A549 (cell line): ENCODE measurements at regions not wholly inside any gene's neighbourhood (a gene's known extent, or its start where the extent isn't known, plus 50 kb on each side); places are given as distances from the start of the nearest gene placed in this dataset.
A peak's percentile ranks its signal among the peaks of the same experiment; 100 is the strongest.

Experiments
- ATAC-seq, 2 experiments: fragments of 200-7000 bp in 1 of 2; fragments of >200 bp in 1 of 2; cut with Nextera tagmentation in 1 of 2; cut with Tn5 transposase in 1 of 2; 3 replicates each; pipeline versions ENCODE4 v1.8.0 to v1.9.1; 2018 to 2020; ENCODE audit warnings: mild to moderate bottlenecking in 1 of 2, moderate library complexity in 1 of 2
- CTCF ChIA-PET: fragments of 300-600 bp; sonication (Branson Sonifier 250); formaldehyde crosslinking; extraction: SDS; loops from one replicate; lab custom pipeline; 2021; ENCODE audit warnings: antibody characterized with exemption, inconsistent platforms; lab: Yijun Ruan, JAX
- POLR2A ChIA-PET: fragments of 350-600 bp; formaldehyde crosslinking; extraction: SDS; loops from one replicate; lab custom pipeline; 2021; ENCODE audit warnings: antibody characterized with exemption, inconsistent platforms; lab: Yijun Ruan, JAX
- DNase-seq, 2 experiments: peaks; one replicate each; pipeline versions ENCODE4 v3.0.0 to v3.0.0-alpha.2; 2011 to 2016; ENCODE audit warnings: low read depth in 1 of 2, low spot score in 1 of 2
- FAIRE-seq: peaks from 2 replicates; lab custom pipeline; 2011; peaks lifted over from hg19 to GRCh38; lab: Jason Lieb, UNC
- H3K27ac ChIP-seq, 2 experiments: fragments of >200 bp; sonication (Bioruptor Twin); formaldehyde crosslinking; 3 replicates each; pipeline ENCODE4 v1.5.1; 2016 to 2017
- H3K4me1 ChIP-seq: fragments of >200 bp; sonication (Bioruptor Twin); formaldehyde crosslinking; 3 replicates; pipeline ENCODE4 v1.6.1; 2016
- H3K4me2 ChIP-seq: fragments of >200 bp; sonication (Bioruptor Twin); formaldehyde crosslinking; 3 replicates; pipeline ENCODE4 v1.6.1; 2016
- H3K4me3 ChIP-seq: fragments of >200 bp; sonication (Bioruptor Twin); formaldehyde crosslinking; 3 replicates; pipeline ENCODE4 v1.5.1; 2016
- H3K9me3 ChIP-seq: fragments of >200 bp; sonication (Bioruptor Twin); formaldehyde crosslinking; 3 replicates; pipeline ENCODE4 v1.6.1; 2016
- BHLHE40 ChIP-seq: IDR thresholded peaks from 2 replicates; pipeline ENCODE4 v1.6.1; 2012; ENCODE audit warnings: low read depth, low read length, inconsistent platforms
- CHD2 ChIP-seq: fragments of 150-350 bp; IDR thresholded peaks from 2 replicates; pipeline ENCODE4 v1.6.1; 2014; ENCODE audit warnings: low read length; ENCODE audit not compliant: partially characterized antibody
- CHD4 ChIP-seq: fragments of 200-600 bp; sonication (generic); IDR thresholded peaks from 2 replicates; pipeline ENCODE4 v1.6.1; 2016; ENCODE audit warnings: antibody characterized with exemption, mild to moderate bottlenecking, borderline replicate concordance
- EHMT2 ChIP-seq: fragments of 200-600 bp; sonication (generic); IDR thresholded peaks from 2 replicates; pipeline ENCODE4 v1.6.1; 2016; ENCODE audit warnings: antibody characterized with exemption, low read depth, mild to moderate bottlenecking, moderate library complexity
- ESRRA ChIP-seq: fragments of 150-350 bp; IDR thresholded peaks from 2 replicates; pipeline ENCODE4 v1.6.1; 2014; ENCODE audit warnings: mild to moderate bottlenecking, low read length, borderline replicate concordance
- GATA3 ChIP-seq: IDR thresholded peaks from 2 replicates; pipeline ENCODE4 v1.6.1; 2012; ENCODE audit warnings: borderline replicate concordance
- HDAC2 ChIP-seq: fragments of 200-600 bp; sonication (generic); IDR thresholded peaks from 2 replicates; pipeline ENCODE4 v1.6.1; 2016
- JUNB ChIP-seq: fragments of >200 bp; sonication (Bioruptor Twin); formaldehyde crosslinking; IDR thresholded peaks from 2 replicates; pipeline ENCODE4 v1.6.1; 2016
- KDM1A ChIP-seq: fragments of 200-600 bp; sonication (generic); IDR thresholded peaks from 2 replicates; pipeline ENCODE4 v1.6.1; 2016; ENCODE audit warnings: low read depth, mild to moderate bottlenecking
- MAZ ChIP-seq: fragments of 150-350 bp; IDR thresholded peaks from 2 replicates; pipeline ENCODE4 v1.6.1; 2014; ENCODE audit warnings: antibody characterized with exemption, low read depth, low read length, borderline replicate concordance
- MYC ChIP-seq: IDR thresholded peaks from 2 replicates; pipeline ENCODE4 v1.6.1; 2012; ENCODE audit warnings: mild to moderate bottlenecking, inconsistent platforms, low read length, improper control_type of control experiment, borderline replicate concordance
- NFE2L2 ChIP-seq: fragments of 150-350 bp; conservative IDR thresholded peaks from 2 replicates; pipeline ENCODE4 v1.6.1; 2014; ENCODE audit warnings: low read length
- PBX3 ChIP-seq: IDR thresholded peaks from 2 replicates; pipeline ENCODE4 v1.6.1; 2012
- RAD21 ChIP-seq, 2 experiments: fragments of >200 bp in 1 of 2; sonication (Bioruptor Twin) in 1 of 2; formaldehyde crosslinking in 1 of 2; IDR thresholded peaks in 1 of 2; conservative IDR thresholded peaks in 1 of 2; 2 replicates in 1 of 2; 3 replicates in 1 of 2; pipeline ENCODE4 v1.6.1; 2012 to 2018; ENCODE audit warnings: inconsistent platforms in 1 of 2
- REST ChIP-seq: fragments of 200-600 bp; sonication (generic); IDR thresholded peaks from 2 replicates; pipeline ENCODE4 v1.6.1; 2016; ENCODE audit warnings: antibody characterized with exemption, mild to moderate bottlenecking, moderate library complexity
- RFX5 ChIP-seq: fragments of 450-650 bp; IDR thresholded peaks from 2 replicates; pipeline ENCODE4 v1.7.1; 2014; ENCODE audit warnings: antibody characterized with exemption, mild to moderate bottlenecking, moderate library complexity
- TFCP2L1 ChIP-seq: fragments of 250-450 bp; sonication (Bioruptor Pico); IDR thresholded peaks from 2 replicates; pipeline ENCODE4 v1.5.0; 2021; ENCODE audit warnings: mild to moderate bottlenecking
- TP53 ChIP-seq: fragments of 250-450 bp; sonication (Bioruptor Pico); IDR thresholded peaks from 2 replicates; pipeline ENCODE4 v1.5.0; 2021; ENCODE audit warnings: mild to moderate bottlenecking, moderate library complexity
- ZFP36 ChIP-seq: fragments of 450-650 bp; IDR thresholded peaks from 2 replicates; pipeline ENCODE4 v1.6.1; 2014; ENCODE audit warnings: borderline replicate concordance; ENCODE audit not compliant: partially characterized antibody
- WGBS: methylation state at CpG from one replicate; pipeline ENCODE4 v1.1.6; 2017; ENCODE audit errors: missing lambda C conversion rate; 5-methylcytosine and 5-hydroxymethylcytosine counted together
- TF ChIP-seq, protein P1 (sequence below): fragments of >200 bp; sonication (Bioruptor Twin); formaldehyde crosslinking; IDR thresholded peaks from 3 replicates; pipeline ENCODE4 v1.6.1; 2016

- 34% methylated on average over 2 of the region's 2 CpGs for WGBS
- no peak overlapping the region for H3K4me2 ChIP-seq
- no peaks in the 10 kb centered on the region for H3K9me3 ChIP-seq
- TF ChIP-seq RFX5: no peak
- no peak for TF ChIP-seq REST
- no peak for TF ChIP-seq GATA3
- TF ChIP-seq MYC: no peak
- TF ChIP-seq BHLHE40: no peak
- TF ChIP-seq CHD4: no peak
- no peak for TF ChIP-seq NFE2L2
- no peak for TF ChIP-seq TP53 (CRISPR knock-in tag)
- TF ChIP-seq RAD21 (conservative IDR thresholded peaks at IDR 0.05 in 1 of 2, IDR thresholded peaks at IDR 0.05 in 1 of 2): no peak
- no peak for TF ChIP-seq HDAC2
- TF ChIP-seq, protein P1, sequence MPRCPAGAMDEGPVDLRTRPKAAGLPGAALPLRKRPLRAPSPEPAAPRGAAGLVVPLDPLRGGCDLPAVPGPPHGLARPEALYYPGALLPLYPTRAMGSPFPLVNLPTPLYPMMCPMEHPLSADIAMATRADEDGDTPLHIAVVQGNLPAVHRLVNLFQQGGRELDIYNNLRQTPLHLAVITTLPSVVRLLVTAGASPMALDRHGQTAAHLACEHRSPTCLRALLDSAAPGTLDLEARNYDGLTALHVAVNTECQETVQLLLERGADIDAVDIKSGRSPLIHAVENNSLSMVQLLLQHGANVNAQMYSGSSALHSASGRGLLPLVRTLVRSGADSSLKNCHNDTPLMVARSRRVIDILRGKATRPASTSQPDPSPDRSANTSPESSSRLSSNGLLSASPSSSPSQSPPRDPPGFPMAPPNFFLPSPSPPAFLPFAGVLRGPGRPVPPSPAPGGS: no peak
- no peak for TF ChIP-seq MAZ
- TF ChIP-seq ESRRA: no peak
- no peak for TF ChIP-seq TFCP2L1
- ChIA-PET POLR2A (no interaction called here), CTCF (no interaction called here)
- no peak overlapping the region for H3K27ac ChIP-seq
- no peak overlapping the region for H3K4me3 ChIP-seq
- DNase-seq: no peak
- ATAC-seq: no peak
- H3K4me1 ChIP-seq: no peaks in the 10 kb centered on the region
- FAIRE-seq: no peak
Observed at GRCh38 chr20:21971436-21971835, 266.0 kb downstream of the PAX1 start.

- H3K4me2 ChIP-seq: no peak overlapping the region
- DNase-seq (peak in 1 of 2 experiments; percentile 25), FAIRE-seq (no peak), ATAC-seq (peak in 1 of 2 experiments; percentile 49; a peak in 1 of 6 replicates)
- H3K4me1 ChIP-seq: no peaks in the 10 kb centered on the region
- no peak overlapping the region for H3K4me3 ChIP-seq
- ChIA-PET POLR2A (no interaction called here), CTCF (interaction anchor here (0.8 to 2.1 kb wide), 2 partner anchors 8 to 12 kb away, joined by 3 to 5 read pairs; no protein-coding TSS in a partner anchor)
- no peaks in the 10 kb centered on the region for H3K9me3 ChIP-seq
- no peak overlapping the region for H3K27ac ChIP-seq
- TF ChIP-seq RAD21 (conservative IDR thresholded peaks at IDR 0.05 in 1 of 2, IDR thresholded peaks at IDR 0.05 in 1 of 2) (peak in 1 of 2 experiments; percentile 14; a peak in 1 of 5 replicates), ZFP36 (no peak), CHD4 (no peak), EHMT2 (peak; percentile 58; the same call in 1 of the 2 replicates), PBX3 (no peak), KDM1A (no peak), JUNB (no peak), CHD2 (no peak)
Observed at GRCh38 chr20:21968486-21968885, 263.0 kb downstream of the PAX1 start.
